Right lung (tissue), 2 donors: ENCODE measurements at regions not wholly inside any gene's neighbourhood (a gene's known extent, or its start where the extent isn't known, plus 50 kb on each side); places are given as distances from the start of the nearest gene placed in this dataset.
A peak's percentile ranks its signal among the peaks of the same experiment; 100 is the strongest.

Source experiments
- DNase-seq, 2 donors: peaks; one replicate each; pipeline ENCODE4 v3.0.0-alpha.2; 2013

- DNase-seq: no peak
These were observed 89.6 kb downstream of the ZNF280B start for GRCh38 chr22:22418957-22419356.

- DNase-seq: no peak
These were observed 88.0 kb downstream of the ZNF280B start for GRCh38 chr22:22420580-22420979.

- DNase-seq: no peak
These were observed 87.2 kb downstream of the ZNF280B start for GRCh38 chr22:22421392-22421791.

- DNase-seq: peak in 1 of 2 donors; percentile 20
These were observed 85.9 kb downstream of the ZNF280B start for GRCh38 chr22:22422629-22423112.

GRCh38 chr22:22423681-22424080 is 84.9 kb downstream of the ZNF280B start:
- no peak for DNase-seq

- no peak for DNase-seq
These were observed 84.2 kb downstream of the ZNF280B start for GRCh38 chr22:22424210-22424800.

- DNase-seq: no peak
These were observed 83.6 kb downstream of the ZNF280B start for GRCh38 chr22:22424956-22425355.

GRCh38 chr22:22425356-22425755 is 83.2 kb downstream of the ZNF280B start:
- DNase-seq: no peak

- no peak for DNase-seq
These were observed 82.5 kb downstream of the ZNF280B start for GRCh38 chr22:22425783-22426624.

GRCh38 chr22:22427542-22428065 is 80.9 kb downstream of the ZNF280B start:
- DNase-seq: no peak

- DNase-seq: no peak
These were observed 80.1 kb downstream of the ZNF280B start for GRCh38 chr22:22428222-22429098.

GRCh38 chr22:22429369-22430108 is 79.0 kb downstream of the ZNF280B start:
- DNase-seq: no peak

- peak in 1 of 2 donors; percentile 21 for DNase-seq
These were observed 78.3 kb downstream of the ZNF280B start for GRCh38 chr22:22430111-22430820.

GRCh38 chr22:22431271-22432220 is 77.0 kb downstream of the ZNF280B start:
- DNase-seq: peak in 1 of 2 donors; percentile 30

- DNase-seq: no peak
These were observed 76.1 kb downstream of the ZNF280B start for GRCh38 chr22:22432479-22432878.

- no peak for DNase-seq
These were observed 75.6 kb downstream of the ZNF280B start for GRCh38 chr22:22432937-22433336.

GRCh38 chr22:22433770-22434169 is 74.8 kb downstream of the ZNF280B start:
- DNase-seq: no peak
